Ureter (tissue), 1 donor: ENCODE measurements at regions not wholly inside any gene's neighbourhood (a gene's known extent, or its start where the extent isn't known, plus 50 kb on each side); places are given as distances from the start of the nearest gene placed in this dataset.
A peak's percentile ranks its signal among the peaks of the same experiment; 100 is the strongest.

Experiments used
- DNase-seq: peaks from one replicate; pipeline ENCODE4 v3.0.0-alpha.2; 2020; ENCODE audit warnings: low spot score
- donor health status: DM: yes; HTN: yes; CAD: no.

DNA sequence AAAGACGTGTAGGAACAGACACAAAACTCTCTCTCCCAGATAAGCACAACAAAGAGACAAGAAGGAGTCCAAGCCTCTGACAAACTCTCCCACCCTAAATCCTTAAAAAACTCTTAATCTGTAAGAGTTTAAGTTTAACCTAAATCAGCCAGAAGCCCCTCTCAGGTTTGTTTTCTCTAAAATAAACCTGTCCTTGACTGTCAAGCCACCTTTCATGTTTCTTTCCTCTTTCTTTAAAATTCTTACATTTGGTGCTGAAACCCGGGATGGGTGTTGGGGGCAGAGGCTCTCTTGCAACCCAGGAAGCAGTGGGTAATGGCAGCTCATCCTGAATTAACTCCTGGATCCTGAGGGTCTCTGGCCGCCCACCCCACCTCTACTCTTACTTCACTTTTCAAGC is 107.8 kb upstream of the TENT5D start:
- no peak for DNase-seq

DNA sequence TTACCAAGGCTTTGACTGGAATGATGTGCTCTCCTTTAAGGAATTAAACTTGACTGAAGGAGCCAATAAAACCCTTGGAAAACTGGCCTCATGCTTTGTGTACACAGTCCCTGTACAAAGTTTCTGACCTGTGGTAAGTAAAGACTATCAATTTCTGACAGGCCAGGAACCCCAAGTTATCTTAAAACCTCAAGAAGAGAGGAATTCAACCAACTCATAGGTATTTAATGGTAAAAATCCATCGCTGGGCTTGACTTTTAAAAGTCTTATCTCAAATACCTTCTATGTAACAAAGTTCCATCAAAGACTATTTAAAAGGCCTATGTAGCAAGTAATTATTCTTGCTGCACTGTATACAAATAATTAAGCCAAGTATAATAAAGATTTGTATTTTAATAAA is 103.7 kb upstream of the TENT5D start:
- no peak for DNase-seq

DNA sequence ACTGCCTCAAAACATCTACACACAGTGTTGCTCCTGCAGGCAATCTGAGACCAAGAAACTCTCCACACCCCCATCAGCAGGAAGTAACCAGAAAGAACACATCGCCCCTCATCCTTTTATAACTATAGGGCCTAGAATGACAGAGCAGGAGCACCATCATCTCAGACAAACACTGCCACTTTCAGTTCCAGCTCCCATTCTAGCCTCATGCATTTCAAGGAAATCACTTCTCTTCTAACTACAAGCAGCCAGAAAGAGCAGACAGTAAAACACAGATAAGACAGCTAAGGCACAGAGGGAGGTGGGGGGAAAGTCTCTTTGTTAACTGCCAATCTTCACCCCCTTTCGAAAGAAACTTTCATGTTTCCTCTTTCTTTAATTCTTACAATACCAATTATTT is 102.6 kb upstream of the TENT5D start:
- DNase-seq = no peak

DNA sequence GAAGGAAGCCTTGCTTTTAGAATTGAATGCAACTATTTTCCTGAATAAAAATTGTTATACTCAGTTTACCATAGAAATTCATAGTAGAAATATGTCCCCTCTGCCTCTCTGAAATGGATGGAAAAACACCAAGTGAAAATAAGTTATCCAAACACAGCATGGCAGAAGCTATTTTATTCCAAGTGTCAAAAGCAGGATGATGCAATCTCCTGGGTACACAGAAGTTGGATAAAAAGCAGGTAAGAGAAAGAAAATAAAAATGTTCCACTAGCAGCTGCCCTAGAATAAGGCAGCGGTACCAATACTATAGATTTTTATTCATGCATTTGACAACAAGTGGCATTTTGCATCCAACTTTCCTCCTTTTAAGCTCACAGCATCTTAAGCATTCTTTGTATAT is 89.0 kb upstream of the TENT5D start:
- no peak for DNase-seq

DNA sequence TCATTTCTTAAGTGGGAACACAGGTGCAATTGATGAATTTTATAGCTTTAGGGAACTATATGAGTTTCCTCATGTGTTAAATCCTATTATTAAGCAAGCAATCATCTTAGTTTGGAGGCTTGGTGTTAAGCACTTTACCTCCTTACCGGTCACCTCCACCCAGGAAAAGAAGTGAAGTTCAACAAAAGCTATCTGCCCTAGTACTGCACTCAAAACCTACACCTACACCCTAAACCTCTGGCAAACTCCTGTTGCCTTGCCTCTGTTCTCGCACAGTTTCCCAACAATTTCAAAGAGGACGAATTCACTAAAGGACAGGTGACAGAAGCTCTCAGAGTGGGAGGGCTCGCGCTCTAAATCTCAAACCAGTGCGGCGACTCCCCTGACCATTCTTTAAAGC is 85.7 kb upstream of the TENT5D start:
- DNase-seq = no peak

DNA sequence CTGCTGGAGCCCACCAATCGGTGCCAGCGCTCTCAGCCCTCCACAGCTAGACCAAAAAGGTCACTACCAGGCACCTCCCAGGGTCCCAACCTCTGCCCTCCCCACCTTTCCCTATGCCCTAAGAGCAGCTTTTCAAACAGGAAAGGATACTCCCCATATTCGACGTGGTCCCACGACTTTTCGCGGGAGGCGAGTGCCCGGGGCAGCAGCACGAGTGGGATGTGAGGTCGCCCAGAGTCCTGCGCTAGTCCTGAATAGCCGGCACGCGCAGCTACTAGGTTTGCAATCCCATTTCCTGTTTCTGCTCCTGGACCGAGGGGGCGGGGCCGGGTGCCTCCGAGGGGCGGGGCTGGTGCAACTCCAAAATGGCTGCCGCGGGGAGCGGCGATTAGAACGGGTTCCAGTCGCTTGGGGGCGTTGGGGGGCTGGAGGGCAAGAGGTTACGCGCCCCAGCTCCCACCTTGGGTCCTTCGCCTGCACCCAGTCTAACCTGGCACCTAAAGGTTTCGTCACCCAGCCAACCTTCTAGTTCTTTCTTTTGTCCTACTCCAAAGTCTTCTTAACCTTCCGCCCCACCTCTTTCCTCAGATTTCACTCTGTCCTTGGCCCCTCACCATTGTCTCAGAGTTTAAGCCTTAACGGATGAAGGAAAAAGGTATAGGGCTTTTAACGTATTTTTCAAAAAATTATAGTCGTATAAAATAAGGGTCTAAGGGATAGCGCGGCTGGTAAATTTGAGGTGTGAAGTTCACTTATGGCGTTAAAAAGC is 85.0 kb upstream of the TENT5D start:
- peak; percentile 67 for DNase-seq

DNA sequence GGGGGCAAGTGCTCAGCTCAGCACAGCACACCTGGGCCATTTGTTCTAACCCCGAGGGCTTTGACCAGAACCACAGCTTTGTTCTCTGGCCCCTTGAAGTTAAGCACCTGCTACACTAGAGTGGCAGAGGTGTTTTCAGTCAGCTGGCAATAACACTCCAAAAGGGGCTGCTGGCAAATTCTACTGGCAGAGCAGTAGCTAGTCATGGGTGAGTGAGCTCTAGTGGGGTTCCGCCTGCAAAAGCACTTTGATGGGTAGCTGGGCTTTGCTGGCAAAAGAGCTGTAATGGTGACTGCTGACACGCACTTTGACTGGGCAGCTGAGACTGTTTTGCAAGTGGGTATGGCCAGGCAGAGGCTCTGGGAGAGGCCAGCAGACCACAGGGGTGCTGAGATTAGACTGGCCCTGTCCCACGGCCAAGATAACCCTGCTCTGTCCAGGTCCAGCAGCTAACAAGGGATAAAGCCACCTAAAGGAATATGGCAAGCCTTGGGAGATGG is 65.2 kb upstream of the TENT5D start:
- no peak for DNase-seq
